ENCODE measurements at regions not wholly inside any gene's neighbourhood (a gene's known extent, or its start where the extent isn't known, plus 50 kb on each side); places are given as distances from the start of the nearest gene placed in this dataset.

DNA sequence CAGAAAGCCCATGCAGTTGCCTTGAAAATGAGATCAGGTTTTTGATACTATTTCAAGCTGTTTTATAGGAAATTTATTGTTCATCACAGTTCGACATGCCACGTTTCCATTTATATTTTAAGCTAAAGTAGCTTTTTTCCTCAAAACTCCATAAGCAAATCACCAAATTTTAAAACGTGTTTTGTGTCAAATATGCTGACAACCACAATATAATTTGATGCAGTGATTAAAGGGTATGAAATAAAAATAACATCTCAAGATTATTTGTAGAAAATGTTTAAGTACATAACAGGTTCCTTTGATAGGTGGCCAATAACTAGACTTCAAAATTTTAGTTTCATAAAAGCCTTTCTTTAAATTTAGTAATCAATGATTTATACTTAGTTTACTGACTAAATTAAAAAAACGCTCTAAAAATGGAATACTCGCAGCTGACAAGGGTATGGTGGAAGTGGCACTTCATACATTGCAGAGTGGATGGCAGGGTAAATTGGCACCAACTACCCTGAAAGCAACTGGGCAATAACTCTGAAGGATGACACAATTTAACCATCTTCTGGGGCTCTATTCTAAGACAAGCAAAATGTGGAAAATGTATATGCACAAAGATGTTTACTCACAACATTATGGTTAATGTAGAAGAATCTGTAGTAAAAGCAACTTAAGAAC is 481.6 kb downstream of the TNS3 start:
- no peaks in the 10 kb centered on the region for H3K27me3 ChIP-seq
- H3K27me3 Mint-ChIP-seq (ENCODE audit: insufficient read depth, low read depth), result no peaks in the 10 kb centered on the region

DNA sequence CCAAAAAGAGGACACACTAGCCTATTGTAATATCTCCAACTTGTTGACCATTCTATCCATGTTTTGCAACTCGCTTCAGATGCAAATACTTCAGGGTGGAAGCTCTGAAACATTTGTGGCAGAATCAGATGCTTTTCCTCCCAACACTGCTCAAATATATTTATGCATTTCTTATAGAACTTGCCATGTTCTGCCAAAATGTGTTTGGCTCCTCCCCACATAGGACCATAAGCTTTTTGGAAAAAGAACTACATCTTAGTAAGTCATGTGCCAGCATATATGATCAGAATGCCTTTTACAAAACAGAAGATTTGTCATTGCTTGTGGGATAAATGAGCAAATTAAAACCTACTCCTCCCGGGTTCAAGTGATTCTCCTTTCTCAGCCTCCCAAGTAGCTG is 484.5 kb downstream of the TNS3 start:
- no peak overlapping the region for H3K27ac ChIP-seq
- no peak for TF ChIP-seq EZH2phosphoT487 (IDR thresholded peaks at IDR 0.05)
- no peak for TF ChIP-seq EZH2 (IDR thresholded peaks at IDR 0.05)
- TF ChIP-seq, protein P1, sequence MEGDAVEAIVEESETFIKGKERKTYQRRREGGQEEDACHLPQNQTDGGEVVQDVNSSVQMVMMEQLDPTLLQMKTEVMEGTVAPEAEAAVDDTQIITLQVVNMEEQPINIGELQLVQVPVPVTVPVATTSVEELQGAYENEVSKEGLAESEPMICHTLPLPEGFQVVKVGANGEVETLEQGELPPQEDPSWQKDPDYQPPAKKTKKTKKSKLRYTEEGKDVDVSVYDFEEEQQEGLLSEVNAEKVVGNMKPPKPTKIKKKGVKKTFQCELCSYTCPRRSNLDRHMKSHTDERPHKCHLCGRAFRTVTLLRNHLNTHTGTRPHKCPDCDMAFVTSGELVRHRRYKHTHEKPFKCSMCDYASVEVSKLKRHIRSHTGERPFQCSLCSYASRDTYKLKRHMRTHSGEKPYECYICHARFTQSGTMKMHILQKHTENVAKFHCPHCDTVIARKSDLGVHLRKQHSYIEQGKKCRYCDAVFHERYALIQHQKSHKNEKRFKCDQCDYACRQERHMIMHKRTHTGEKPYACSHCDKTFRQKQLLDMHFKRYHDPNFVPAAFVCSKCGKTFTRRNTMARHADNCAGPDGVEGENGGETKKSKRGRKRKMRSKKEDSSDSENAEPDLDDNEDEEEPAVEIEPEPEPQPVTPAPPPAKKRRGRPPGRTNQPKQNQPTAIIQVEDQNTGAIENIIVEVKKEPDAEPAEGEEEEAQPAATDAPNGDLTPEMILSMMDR (IDR thresholded peaks at IDR 0.05), result no peak
- no peaks in the 10 kb centered on the region for H3K4me1 Mint-ChIP-seq
- no peaks in the 10 kb centered on the region for H3K36me3 Mint-ChIP-seq
- H3K27me3 Mint-ChIP-seq (ENCODE audit: insufficient read depth, low read depth), result no peaks in the 10 kb centered on the region
- no peaks in the 10 kb centered on the region for H3K9me3 Mint-ChIP-seq
- H2AFZ ChIP-seq (replicated peaks), result no peak overlapping the region
- H3F3A ChIP-seq (ENCODE audit: low read depth), result no peaks in the 10 kb centered on the region
- no peaks in the 10 kb centered on the region for H4K20me1 ChIP-seq (ENCODE audit: low read depth)
- H3K27me3 ChIP-seq, result no peaks in the 10 kb centered on the region
- H3K4me1 ChIP-seq, result no peaks in the 10 kb centered on the region
- no peaks in the 10 kb centered on the region for H3K36me3 ChIP-seq
- H3K9ac ChIP-seq, result no peak overlapping the region
- no peak overlapping the region for H3K4me2 ChIP-seq
- H3K9me3 ChIP-seq (ENCODE audit: low read depth), result no peaks in the 10 kb centered on the region
- H3K79me2 ChIP-seq (ENCODE audit: low read depth), result no peaks in the 10 kb centered on the region
- H3K27ac Mint-ChIP-seq, result no peak overlapping the region
- DNase-seq (ENCODE audit: low spot score), result no peak
- no peak overlapping the region for H3K4me3 Mint-ChIP-seq
- H3K4me3 ChIP-seq, result no peak overlapping the region

More for the DNA sequence above, 481.6 kb downstream of the TNS3 start:
- Histone ChIP-seq H3K4me1 (no peaks in the 10 kb centered on the region), H3K4me2 (no peak overlapping the region), H2AFZ (replicated peaks) (no peak overlapping the region), H3K4me3 (no peak overlapping the region), H3K9ac (no peak overlapping the region), H3K27ac (no peak overlapping the region), H4K20me1 (ENCODE audit: low read depth) (no peaks in the 10 kb centered on the region), H3F3A (ENCODE audit: low read depth) (no peaks in the 10 kb centered on the region), H3K36me3 (no peaks in the 10 kb centered on the region), H3K9me3 (ENCODE audit: low read depth) (no peaks in the 10 kb centered on the region), H3K79me2 (ENCODE audit: low read depth) (no peaks in the 10 kb centered on the region)
- DNase-seq (ENCODE audit: low spot score), result no peak
- Mint-ChIP-seq H3K4me3 (no peak overlapping the region), H3K9me3 (no peaks in the 10 kb centered on the region), H3K4me1 (no peaks in the 10 kb centered on the region), H3K27ac (no peak overlapping the region), H3K36me3 (no peaks in the 10 kb centered on the region)
- no peak for TF ChIP-seq EZH2phosphoT487 (IDR thresholded peaks at IDR 0.05)
- TF ChIP-seq, protein P1 (IDR thresholded peaks at IDR 0.05), result no peak
- TF ChIP-seq EZH2 (IDR thresholded peaks at IDR 0.05), result no peak

DNA sequence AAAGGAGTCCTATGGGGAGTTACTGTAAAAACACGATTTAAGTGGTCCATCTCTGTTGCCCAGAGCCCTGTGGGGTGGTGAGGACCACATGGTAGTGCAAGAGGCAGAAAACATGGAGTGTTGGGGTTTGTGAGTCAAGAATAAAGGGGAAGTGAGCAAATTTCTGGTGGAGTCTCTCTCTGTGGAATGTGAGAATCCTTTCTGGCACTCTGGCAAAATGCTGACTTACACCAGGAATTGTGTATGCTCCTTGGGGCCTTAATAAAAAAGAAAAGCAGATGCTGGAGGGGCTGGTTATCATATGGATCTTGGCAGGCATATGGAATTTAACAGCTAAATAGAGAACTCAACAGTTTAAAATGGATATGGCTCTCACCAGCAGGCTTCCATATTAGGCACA is 486.0 kb downstream of the TNS3 start:
- H3K27ac ChIP-seq, result no peak overlapping the region
- H3F3A ChIP-seq (ENCODE audit: low read depth), result no peaks in the 10 kb centered on the region
- H3K4me3 ChIP-seq, result no peak overlapping the region
- no peaks in the 10 kb centered on the region for H3K9me3 ChIP-seq (ENCODE audit: low read depth)
- Mint-ChIP-seq H3K4me1 (no peaks in the 10 kb centered on the region), H3K27ac (no peak overlapping the region), H3K9me3 (no peaks in the 10 kb centered on the region), H3K4me3 (no peak overlapping the region), H3K36me3 (no peaks in the 10 kb centered on the region), H3K27me3 (ENCODE audit: insufficient read depth, low read depth) (no peaks in the 10 kb centered on the region)
- no peaks in the 10 kb centered on the region for H3K36me3 ChIP-seq
- no peak overlapping the region for H3K4me2 ChIP-seq
- no peaks in the 10 kb centered on the region for H3K4me1 ChIP-seq
- no peaks in the 10 kb centered on the region for H3K27me3 ChIP-seq
- TF ChIP-seq, protein P1 (IDR thresholded peaks at IDR 0.05), result no peak
- no peak for TF ChIP-seq EZH2 (IDR thresholded peaks at IDR 0.05)
- TF ChIP-seq EZH2phosphoT487 (IDR thresholded peaks at IDR 0.05), result no peak
- no peak overlapping the region for H2AFZ ChIP-seq (replicated peaks)
- H3K79me2 ChIP-seq (ENCODE audit: low read depth), result no peaks in the 10 kb centered on the region
- H4K20me1 ChIP-seq (ENCODE audit: low read depth), result no peaks in the 10 kb centered on the region
- no peak for DNase-seq (ENCODE audit: low spot score)
- H3K9ac ChIP-seq, result no peak overlapping the region
